ENCODE measurements at regions not wholly inside any gene's neighbourhood (a gene's known extent, or its start where the extent isn't known, plus 50 kb on each side); places are given as distances from the start of the nearest gene placed in this dataset.

DNA sequence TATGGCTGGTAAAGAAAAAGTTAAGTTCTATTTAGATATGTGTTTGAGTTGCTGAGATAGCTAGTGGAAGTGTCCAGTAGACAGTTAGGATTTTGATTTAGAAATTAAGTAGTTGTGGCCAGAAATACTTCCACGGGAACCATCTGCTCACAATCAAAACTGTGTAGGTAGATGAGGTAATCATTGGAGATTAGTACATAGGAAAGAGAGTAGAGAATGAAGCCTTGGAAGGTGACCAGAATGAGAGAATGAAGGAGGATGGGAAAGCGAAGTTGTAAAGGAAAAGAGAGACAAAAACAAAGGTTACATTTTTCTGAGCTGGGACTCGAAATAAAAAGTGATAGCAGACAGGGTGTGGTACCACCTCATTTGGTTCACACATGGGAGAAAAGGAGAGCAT, 296.9 kb upstream of the SORL1-AS1 start:
- no peak for FAIRE-seq
- no peak for DNase-seq (ENCODE audit: insufficient read length, low spot score)
- TF ChIP-seq, protein P1, sequence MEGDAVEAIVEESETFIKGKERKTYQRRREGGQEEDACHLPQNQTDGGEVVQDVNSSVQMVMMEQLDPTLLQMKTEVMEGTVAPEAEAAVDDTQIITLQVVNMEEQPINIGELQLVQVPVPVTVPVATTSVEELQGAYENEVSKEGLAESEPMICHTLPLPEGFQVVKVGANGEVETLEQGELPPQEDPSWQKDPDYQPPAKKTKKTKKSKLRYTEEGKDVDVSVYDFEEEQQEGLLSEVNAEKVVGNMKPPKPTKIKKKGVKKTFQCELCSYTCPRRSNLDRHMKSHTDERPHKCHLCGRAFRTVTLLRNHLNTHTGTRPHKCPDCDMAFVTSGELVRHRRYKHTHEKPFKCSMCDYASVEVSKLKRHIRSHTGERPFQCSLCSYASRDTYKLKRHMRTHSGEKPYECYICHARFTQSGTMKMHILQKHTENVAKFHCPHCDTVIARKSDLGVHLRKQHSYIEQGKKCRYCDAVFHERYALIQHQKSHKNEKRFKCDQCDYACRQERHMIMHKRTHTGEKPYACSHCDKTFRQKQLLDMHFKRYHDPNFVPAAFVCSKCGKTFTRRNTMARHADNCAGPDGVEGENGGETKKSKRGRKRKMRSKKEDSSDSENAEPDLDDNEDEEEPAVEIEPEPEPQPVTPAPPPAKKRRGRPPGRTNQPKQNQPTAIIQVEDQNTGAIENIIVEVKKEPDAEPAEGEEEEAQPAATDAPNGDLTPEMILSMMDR (IDR thresholded peaks at IDR 0.05; ENCODE audit: insufficient read depth, missing control alignments): no peak

DNA sequence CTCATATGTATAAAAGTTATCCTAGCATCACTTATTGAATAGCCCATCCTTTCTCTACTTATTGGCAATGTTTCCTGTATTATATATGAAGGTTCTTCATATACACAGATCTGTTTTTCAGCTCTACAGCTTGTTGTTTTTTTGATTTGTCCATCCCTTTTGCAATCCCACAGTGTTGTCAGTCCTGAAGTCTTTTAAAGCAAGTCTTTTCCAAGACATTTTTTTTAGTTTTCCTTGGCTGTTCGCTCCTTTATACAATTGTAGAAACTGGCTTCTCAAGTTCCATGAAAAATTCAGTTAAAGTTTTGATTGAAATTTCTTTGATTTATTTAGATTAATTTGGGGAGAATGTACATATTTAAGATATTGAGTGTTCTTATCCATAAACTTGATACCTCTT, 295.3 kb upstream of the SORL1-AS1 start:
- no peak for FAIRE-seq
- TF ChIP-seq, protein P1 (IDR thresholded peaks at IDR 0.05; ENCODE audit: insufficient read depth, missing control alignments): no peak
- DNase-seq (ENCODE audit: insufficient read length, low spot score): no peak

DNA sequence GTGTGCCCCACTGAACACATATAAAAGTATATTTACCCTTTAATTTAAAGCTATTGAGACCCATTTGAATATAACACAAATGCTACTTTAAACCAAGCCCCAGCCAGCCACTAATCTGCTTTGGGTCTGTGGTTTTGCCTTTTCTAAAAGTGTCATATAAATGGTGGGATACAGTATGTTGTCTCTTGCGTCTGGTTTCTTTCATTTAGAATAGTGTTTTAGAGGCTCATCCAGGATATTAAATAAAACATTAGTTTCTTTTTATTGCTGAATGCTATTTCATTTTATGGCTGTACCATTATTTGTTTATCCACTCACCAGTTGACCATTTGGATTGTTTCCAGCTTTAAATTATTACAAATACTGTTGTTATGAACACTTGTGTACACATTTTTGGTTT, 290.5 kb upstream of the SORL1-AS1 start:
- TF ChIP-seq, protein P1 (IDR thresholded peaks at IDR 0.05; ENCODE audit: insufficient read depth, missing control alignments): no peak
- DNase-seq (ENCODE audit: insufficient read length, low spot score) (no peak), FAIRE-seq (no peak)

DNA sequence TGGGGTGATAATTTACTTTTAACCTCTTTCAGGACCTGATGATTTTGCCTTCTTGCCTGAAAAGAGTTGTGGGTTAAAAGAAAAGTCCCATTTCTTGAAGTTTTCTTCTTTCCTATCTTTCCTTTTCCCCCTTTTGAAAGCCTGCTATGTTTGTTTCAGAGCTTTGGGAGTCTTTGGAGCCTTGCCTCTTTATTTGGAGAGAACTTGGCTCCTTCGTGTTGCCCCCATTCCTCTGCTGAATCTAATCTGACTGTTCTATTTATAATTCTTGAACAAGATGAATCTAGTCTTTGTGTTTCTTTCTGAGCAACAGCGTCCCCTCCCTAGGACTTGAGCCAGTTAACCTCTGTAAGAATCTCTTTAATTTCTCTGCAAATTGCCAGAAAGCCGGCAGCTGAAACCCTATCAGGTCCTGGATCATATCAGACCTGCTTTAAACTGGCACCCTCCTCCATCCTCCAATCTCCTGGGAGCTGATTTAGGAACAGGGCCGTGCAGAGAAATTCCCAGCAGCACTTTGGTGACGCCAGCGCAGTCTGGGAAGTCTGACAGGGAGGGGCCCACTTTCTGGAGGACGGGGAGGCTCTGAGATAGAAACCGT, 289.1 kb upstream of the SORL1-AS1 start:
- TF ChIP-seq, protein P1 (IDR thresholded peaks at IDR 0.05; ENCODE audit: insufficient read depth, missing control alignments): no peak
- FAIRE-seq (no peak), DNase-seq (ENCODE audit: insufficient read length, low spot score) (no peak)

DNA sequence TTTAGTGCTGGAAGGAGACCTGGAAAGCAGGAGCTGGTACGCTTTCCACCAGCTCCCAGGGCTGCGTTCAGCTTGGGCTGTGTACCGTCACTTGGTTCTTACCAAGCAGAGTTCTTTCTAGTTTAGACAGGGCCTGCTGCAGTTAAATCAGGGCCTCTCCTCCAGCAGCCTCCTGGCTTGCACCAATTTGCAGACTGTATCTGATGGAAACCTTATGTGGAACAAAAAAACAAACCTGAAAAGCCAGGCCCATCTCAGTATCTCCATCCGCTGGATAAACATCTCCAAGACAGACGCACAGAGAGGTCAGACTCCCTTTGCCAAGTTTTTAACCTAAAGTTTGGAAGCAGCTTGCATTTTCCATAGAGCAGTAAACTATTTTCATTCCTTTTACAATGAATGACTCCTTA, 288.6 kb upstream of the SORL1-AS1 start:
- TF ChIP-seq, protein P1 (IDR thresholded peaks at IDR 0.05; ENCODE audit: insufficient read depth, missing control alignments): no peak
- no peak for DNase-seq (ENCODE audit: insufficient read length, low spot score)
- FAIRE-seq: no peak

DNA sequence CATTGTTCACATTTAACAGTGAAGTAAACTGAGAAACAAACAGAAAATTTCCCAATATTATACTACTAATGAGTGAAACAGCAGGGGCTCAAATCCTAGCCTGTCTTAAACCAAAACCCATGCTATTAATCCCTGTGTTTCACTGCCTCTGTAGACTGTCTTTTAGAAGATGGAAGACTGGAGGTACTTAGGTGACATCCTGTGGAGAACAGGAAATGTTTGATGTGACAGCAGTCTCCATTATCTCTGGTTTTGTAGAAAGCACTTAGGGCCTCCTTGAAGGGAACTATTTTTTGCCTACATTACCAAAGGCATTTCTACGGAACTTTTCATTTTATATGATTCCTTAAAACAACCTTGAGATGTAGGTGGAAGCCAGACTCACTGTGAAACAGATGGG, 288.1 kb upstream of the SORL1-AS1 start:
- no peak for DNase-seq (ENCODE audit: insufficient read length, low spot score)
- TF ChIP-seq, protein P1 (IDR thresholded peaks at IDR 0.05; ENCODE audit: insufficient read depth, missing control alignments): no peak
- no peak for FAIRE-seq

DNA sequence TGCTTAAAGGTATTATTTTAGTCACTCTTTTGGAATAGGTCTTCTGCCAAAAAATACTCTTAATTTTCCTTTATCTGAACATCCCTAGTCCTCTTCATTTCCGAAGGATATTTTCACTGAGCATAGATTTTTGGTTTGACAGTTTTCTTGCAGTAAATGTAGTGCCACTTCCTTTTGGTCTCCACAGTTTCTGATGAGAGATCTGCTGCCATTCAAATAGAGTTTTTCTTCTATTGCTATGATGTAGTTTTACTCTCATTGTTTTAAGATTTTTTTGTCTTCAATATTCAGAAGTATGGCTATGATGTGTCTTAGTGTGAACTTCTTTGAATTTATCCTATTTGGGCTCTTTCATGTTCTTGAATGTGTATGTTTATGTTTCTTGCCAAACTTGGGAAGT, 281.1 kb upstream of the SORL1-AS1 start:
- DNase-seq (ENCODE audit: insufficient read length, low spot score): no peak
- no peak for FAIRE-seq
- TF ChIP-seq, protein P1 (IDR thresholded peaks at IDR 0.05; ENCODE audit: insufficient read depth, missing control alignments): no peak

All from D721Med (cell line).